Esophagus muscularis mucosa (tissue), 4 donors: ENCODE measurements at regions not wholly inside any gene's neighbourhood (a gene's known extent, or its start where the extent isn't known, plus 50 kb on each side); places are given as distances from the start of the nearest gene placed in this dataset.

Experiments used
- DNase-seq: peaks from one replicate; pipeline ENCODE4 v3.0.0-alpha.2; 2017; ENCODE audit errors: extremely low spot score
- H3K27ac ChIP-seq, 4 donors: fragments of 200-600 bp; sonication (generic); replicated peaks in 1 of 4; 1 replicate in 3 of 4; 2 replicates in 1 of 4; pipeline ENCODE4 v1.5.1; 2016 to 2019; ENCODE audit warnings: mild to moderate bottlenecking in 1 of 4
- H3K27me3 ChIP-seq, 4 donors: fragments of 200-600 bp; sonication (generic); one replicate each; pipeline versions ENCODE4 v1.5.1 to v1.6.0; 2016 to 2019
- H3K36me3 ChIP-seq, 4 donors: fragments of 200-600 bp; sonication (generic); one replicate each; pipeline ENCODE4 v1.5.1; 2016 to 2019
- H3K4me1 ChIP-seq, 4 donors: fragments of 200-600 bp; sonication (generic); one replicate each; pipeline ENCODE4 v1.5.1; 2016 to 2019
- H3K4me3 ChIP-seq, 4 donors: fragments of 200-600 bp; sonication (generic); 1 replicate in 2 of 4; 2 replicates in 2 of 4; pipeline ENCODE4 v1.5.1; 2016 to 2019; ENCODE audit warnings: mild to moderate bottlenecking in 4 of 4, moderate library complexity in 1 of 4
- H3K9me3 ChIP-seq, 4 donors: fragments of 200-600 bp; sonication (generic); 1 replicate in 3 of 4; 2 replicates in 1 of 4; pipeline ENCODE4 v1.5.1; 2016 to 2019
- EP300 ChIP-seq: sonication (generic); formaldehyde crosslinking; IDR thresholded peaks from one replicate; pipeline ENCODE4 v1.6.1; 2017; ENCODE audit warnings: antibody characterized with exemption
- POLR2A ChIP-seq: fragments of 450-650 bp; IDR thresholded peaks from one replicate; pipeline ENCODE4 v1.6.1; 2017; ENCODE audit warnings: antibody characterized with exemption, moderate library complexity, mild to moderate bottlenecking, low read depth
- POLR2AphosphoS5 ChIP-seq, 2 donors: sonication (generic); formaldehyde crosslinking; IDR thresholded peaks; one replicate each; pipeline ENCODE4 v1.6.1; 2017; ENCODE audit warnings: antibody characterized with exemption in 2 of 2
- WGBS: methylation state at CpG from one replicate; pipeline ENCODE4 v1.1.5; 2018; 5-methylcytosine and 5-hydroxymethylcytosine counted together
- intact Hi-C: fragments of 100-400 bp; cut with DNase I; formaldehyde crosslinking; loops from one replicate; pipeline ENCODE4 v1.15.1; 2023
- TF ChIP-seq, protein P1 (sequence below), 3 experiments: fragments of 200-600 bp in 2 of 3; fragments of 450-650 bp in 1 of 3; sonication (generic) in 2 of 3; IDR thresholded peaks; one replicate each; pipeline ENCODE4 v1.5.1; 2017 to 2019; ENCODE audit warnings: antibody characterized with exemption in 3 of 3, mild to moderate bottlenecking in 2 of 3, moderate library complexity in 1 of 3

DNA sequence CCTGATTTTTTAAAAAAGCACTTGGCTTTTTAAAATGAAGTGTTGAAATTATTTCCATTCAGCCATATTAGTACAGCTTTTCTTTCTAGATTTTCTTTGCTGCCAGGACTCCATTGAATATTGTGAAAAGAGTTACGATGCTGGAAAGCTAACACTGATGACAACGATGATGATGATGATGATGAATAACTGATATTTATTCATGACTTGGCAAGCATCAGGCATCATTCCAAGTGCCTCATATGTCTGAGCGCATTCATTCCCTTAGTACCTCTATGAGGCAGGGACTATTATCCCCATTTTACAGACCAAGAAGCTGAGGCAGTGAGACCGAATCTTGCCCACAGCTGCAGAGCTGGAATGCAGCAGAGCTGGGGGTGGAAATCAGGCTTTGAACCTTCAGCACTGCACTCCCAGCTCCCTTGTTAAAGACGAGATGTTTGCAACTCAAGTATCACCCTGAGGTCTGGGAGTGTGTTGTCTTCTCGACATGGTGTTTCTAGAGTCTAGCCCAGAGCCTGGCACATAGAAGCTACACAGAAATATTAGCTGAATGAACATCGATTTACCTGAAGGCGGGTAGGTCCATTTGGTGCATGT lies 85.5 kb upstream of the FRMD1 start:
- Histone ChIP-seq H3K27me3 (peaks cover 0 to 1% (median 0%) of the 10 kb centered on the region in 4 donors), H3K9me3 (no peaks in the 10 kb centered on the region), H3K27ac (no peak overlapping the region), H3K4me1 (peaks cover 0 to 14% (median 10%) of the 10 kb centered on the region in 4 donors), H3K4me3 (no peak overlapping the region), H3K36me3 (no peaks in the 10 kb centered on the region)
- peak; percentile 84 for DNase-seq
- intact Hi-C loops, result no loop called here
- TF ChIP-seq, protein P1, sequence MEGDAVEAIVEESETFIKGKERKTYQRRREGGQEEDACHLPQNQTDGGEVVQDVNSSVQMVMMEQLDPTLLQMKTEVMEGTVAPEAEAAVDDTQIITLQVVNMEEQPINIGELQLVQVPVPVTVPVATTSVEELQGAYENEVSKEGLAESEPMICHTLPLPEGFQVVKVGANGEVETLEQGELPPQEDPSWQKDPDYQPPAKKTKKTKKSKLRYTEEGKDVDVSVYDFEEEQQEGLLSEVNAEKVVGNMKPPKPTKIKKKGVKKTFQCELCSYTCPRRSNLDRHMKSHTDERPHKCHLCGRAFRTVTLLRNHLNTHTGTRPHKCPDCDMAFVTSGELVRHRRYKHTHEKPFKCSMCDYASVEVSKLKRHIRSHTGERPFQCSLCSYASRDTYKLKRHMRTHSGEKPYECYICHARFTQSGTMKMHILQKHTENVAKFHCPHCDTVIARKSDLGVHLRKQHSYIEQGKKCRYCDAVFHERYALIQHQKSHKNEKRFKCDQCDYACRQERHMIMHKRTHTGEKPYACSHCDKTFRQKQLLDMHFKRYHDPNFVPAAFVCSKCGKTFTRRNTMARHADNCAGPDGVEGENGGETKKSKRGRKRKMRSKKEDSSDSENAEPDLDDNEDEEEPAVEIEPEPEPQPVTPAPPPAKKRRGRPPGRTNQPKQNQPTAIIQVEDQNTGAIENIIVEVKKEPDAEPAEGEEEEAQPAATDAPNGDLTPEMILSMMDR (IDR thresholded peaks at IDR 0.05), result no peak
- TF ChIP-seq POLR2AphosphoS5 (IDR thresholded peaks at IDR 0.05) (no peak), EP300 (no peak), POLR2A (no peak)
- WGBS, result 84% methylated on average over 8 of the region's 8 CpGs

DNA sequence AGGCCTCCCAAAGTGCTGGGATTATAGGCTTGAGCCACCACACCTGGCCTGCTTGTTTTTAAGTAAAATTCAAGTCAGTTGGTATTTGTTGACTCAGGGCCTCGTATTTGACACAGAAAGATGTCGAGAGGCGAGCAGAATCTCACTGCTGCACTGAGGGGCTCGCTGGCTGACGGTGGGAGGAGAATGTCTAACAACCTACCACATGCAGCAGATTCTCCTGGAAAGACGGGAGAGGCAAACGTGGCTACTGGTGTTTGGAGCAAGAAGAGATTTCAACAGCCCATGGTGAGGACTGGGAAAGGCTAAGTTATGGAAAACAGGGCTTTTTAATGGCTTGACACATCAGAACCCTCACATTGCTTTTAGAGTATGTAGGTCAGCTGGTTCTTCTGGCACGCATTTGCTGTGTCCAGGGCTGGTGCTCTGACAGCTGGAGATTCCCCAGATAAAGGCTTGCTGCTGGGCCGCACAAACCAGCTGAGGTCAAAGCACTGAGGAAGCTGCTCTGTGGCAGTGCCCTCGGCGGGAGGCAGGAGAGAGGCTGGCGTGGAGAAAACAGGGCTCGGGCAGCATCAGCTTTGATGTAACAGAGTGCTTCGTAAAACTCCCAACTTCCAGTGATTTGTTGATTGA lies 84.2 kb upstream of the FRMD1 start:
- no peaks in the 10 kb centered on the region for H3K36me3 ChIP-seq
- intact Hi-C loops, result no loop called here
- 71% methylated on average over 13 of the region's 14 CpGs for WGBS
- TF ChIP-seq POLR2AphosphoS5 (IDR thresholded peaks at IDR 0.05), result peak; percentile 24 to 27
- TF ChIP-seq, protein P1 (IDR thresholded peaks at IDR 0.05), result no peak
- H3K9me3 ChIP-seq, result no peaks in the 10 kb centered on the region
- no peaks in the 10 kb centered on the region for H3K27me3 ChIP-seq
- peaks cover 0 to 15% (median 13%) of the 10 kb centered on the region in 4 donors for H3K4me1 ChIP-seq
- H3K4me3 ChIP-seq, result no peak overlapping the region
- DNase-seq, result peak; percentile 85
- no peak overlapping the region for H3K27ac ChIP-seq

DNA sequence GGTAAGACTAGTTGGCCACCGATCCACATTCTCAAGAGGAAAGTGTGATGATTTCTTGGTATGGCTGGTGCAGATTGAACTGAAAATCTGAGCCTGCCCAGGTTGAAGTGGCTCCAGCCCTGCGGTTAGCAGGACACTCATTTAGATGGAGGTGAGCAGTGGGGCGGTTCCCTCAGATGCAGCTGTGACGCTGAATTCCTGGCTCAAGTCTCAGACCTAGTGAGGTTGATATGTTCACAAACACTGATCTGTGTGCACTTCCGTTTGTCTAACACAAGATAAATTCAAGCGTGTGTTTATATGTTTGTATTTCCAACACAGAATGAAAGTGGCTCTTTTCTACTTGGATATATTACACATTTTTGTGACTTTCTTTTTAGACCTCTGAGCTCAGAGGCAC lies 83.4 kb upstream of the FRMD1 start:
- no peak for TF ChIP-seq POLR2AphosphoS5 (IDR thresholded peaks at IDR 0.05)
- no peak for TF ChIP-seq POLR2A
- TF ChIP-seq, protein P1 (IDR thresholded peaks at IDR 0.05), result no peak
- TF ChIP-seq EP300, result no peak
- no peak for DNase-seq
- Histone ChIP-seq H3K9me3 (no peaks in the 10 kb centered on the region), H3K4me3 (no peak overlapping the region), H3K27me3 (no peaks in the 10 kb centered on the region), H3K4me1 (peaks cover 0 to 23% (median 21%) of the 10 kb centered on the region in 4 donors), H3K36me3 (no peaks in the 10 kb centered on the region), H3K27ac (no peak overlapping the region)
- whole genome bisulfite sequencing, result 85% methylated on average over 4 of the region's 6 CpGs
- intact Hi-C loops, result no loop called here

- no peak overlapping the region for H3K27ac ChIP-seq
- H3K9me3 ChIP-seq, result no peaks in the 10 kb centered on the region
- TF ChIP-seq POLR2AphosphoS5 (IDR thresholded peaks at IDR 0.05) (no peak), EP300 (no peak), POLR2A (no peak)
- TF ChIP-seq, protein P1 (IDR thresholded peaks at IDR 0.05), result no peak
- DNase-seq, result no peak
- WGBS, result 92% methylated on average over 6 of the region's 16 CpGs
- H3K4me3 ChIP-seq, result no peak overlapping the region
- peaks cover 0 to 32% (median 29%) of the 10 kb centered on the region in 4 donors for H3K4me1 ChIP-seq
- intact Hi-C loops, result no loop called here
- H3K36me3 ChIP-seq, result no peaks in the 10 kb centered on the region
- H3K27me3 ChIP-seq, result no peaks in the 10 kb centered on the region
These were observed 82.3 kb upstream of the FRMD1 start for GRCh38 chr6:168161371-168161750.
